Inferior parietal cortex (tissue), 1 donor: ENCODE measurements at regions not wholly inside any gene's neighbourhood (a gene's known extent, or its start where the extent isn't known, plus 50 kb on each side); places are given as distances from the start of the nearest gene placed in this dataset.

Experiments
- DNase-seq: peaks from one replicate; pipeline ENCODE4 v3.0.0-alpha.2; 2016; ENCODE audit errors: extremely low spot score

- DNase-seq = no peak
Observed at GRCh38 chr4:120431180-120431579, 364.5 kb upstream of the MAD2L1 start.

GRCh38 chr4:120418146-120418545, 351.5 kb upstream of the MAD2L1 start:
- DNase-seq = no peak

- DNase-seq = no peak
Observed at GRCh38 chr4:120415896-120416295, 349.2 kb upstream of the MAD2L1 start.

- DNase-seq = no peak
Observed at GRCh38 chr4:120406960-120407359, 340.3 kb upstream of the MAD2L1 start.

- DNase-seq = no peak
Observed at GRCh38 chr4:120403296-120403695, 336.6 kb upstream of the MAD2L1 start.

GRCh38 chr4:120400441-120400840, 333.8 kb upstream of the MAD2L1 start:
- DNase-seq = no peak

- no peak for DNase-seq
Observed at GRCh38 chr4:120399826-120400225, 333.2 kb upstream of the MAD2L1 start.

- no peak for DNase-seq
Observed at GRCh38 chr4:120395746-120396145, 329.1 kb upstream of the MAD2L1 start.

- DNase-seq = no peak
Observed at GRCh38 chr4:120355881-120356280, 289.2 kb upstream of the MAD2L1 start.

- no peak for DNase-seq
Observed at GRCh38 chr4:120354381-120354780, 287.7 kb upstream of the MAD2L1 start.

GRCh38 chr4:120353235-120353634, 286.6 kb upstream of the MAD2L1 start:
- no peak for DNase-seq

GRCh38 chr4:120352739-120353138, 286.1 kb upstream of the MAD2L1 start:
- DNase-seq = no peak

GRCh38 chr4:120348948-120349347, 282.3 kb upstream of the MAD2L1 start:
- DNase-seq = no peak

GRCh38 chr4:120348521-120348920, 281.9 kb upstream of the MAD2L1 start:
- DNase-seq = no peak

- no peak for DNase-seq
Observed at GRCh38 chr4:120331486-120332370, 265.1 kb upstream of the MAD2L1 start.

- no peak for DNase-seq
Observed at GRCh38 chr4:120329386-120329785, 262.7 kb upstream of the MAD2L1 start.

- no peak for DNase-seq
Observed at GRCh38 chr4:120327276-120327675, 260.6 kb upstream of the MAD2L1 start.

- no peak for DNase-seq
Observed at GRCh38 chr4:120319046-120319767, 252.6 kb upstream of the MAD2L1 start.

- DNase-seq = no peak
Observed at GRCh38 chr4:120318196-120318846, 251.7 kb upstream of the MAD2L1 start.

- no peak for DNase-seq
Observed at GRCh38 chr4:120317713-120318112, 251.1 kb upstream of the MAD2L1 start.

- DNase-seq = no peak
Observed at GRCh38 chr4:120316416-120316815, 249.8 kb upstream of the MAD2L1 start.

GRCh38 chr4:120314969-120315368, 248.3 kb upstream of the MAD2L1 start:
- no peak for DNase-seq

GRCh38 chr4:120304801-120305200, 238.2 kb upstream of the MAD2L1 start:
- DNase-seq = no peak
